HG02623 (cell line): ENCODE measurements at regions not wholly inside any gene's neighbourhood (a gene's known extent, or its start where the extent isn't known, plus 50 kb on each side); places are given as distances from the start of the nearest gene placed in this dataset.

Experiments
- ATAC-seq: cut with Tn5 transposase; IDR thresholded peaks from one replicate; pipeline ENCODE4 v1.9.1; 2021; ENCODE audit warnings: moderate library complexity; ENCODE audit not compliant: unreplicated experiment

GRCh38 chr19:31639306-31639705 is 290.1 kb upstream of the TSHZ3 start:
- ATAC-seq = no peak

DNA sequence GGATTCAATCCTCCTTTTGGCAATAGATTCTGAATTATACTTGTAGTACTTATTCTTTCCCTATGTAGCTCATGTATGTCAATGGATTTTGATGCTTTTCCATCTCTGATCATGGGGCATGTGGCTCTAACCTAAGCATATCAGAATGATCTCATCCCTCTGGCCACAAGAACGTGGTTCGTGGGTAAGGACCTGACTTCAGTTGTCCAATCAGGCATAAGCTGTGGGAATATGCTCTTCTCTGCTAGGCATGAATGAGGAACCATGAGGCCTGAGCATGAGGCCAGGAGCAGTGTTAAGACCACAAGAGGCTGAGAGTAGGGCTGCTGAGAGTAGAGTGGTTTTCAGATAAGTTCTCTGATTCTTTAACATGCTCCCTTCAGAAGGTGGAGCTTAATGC is 292.4 kb upstream of the TSHZ3 start:
- ATAC-seq = no peak

DNA sequence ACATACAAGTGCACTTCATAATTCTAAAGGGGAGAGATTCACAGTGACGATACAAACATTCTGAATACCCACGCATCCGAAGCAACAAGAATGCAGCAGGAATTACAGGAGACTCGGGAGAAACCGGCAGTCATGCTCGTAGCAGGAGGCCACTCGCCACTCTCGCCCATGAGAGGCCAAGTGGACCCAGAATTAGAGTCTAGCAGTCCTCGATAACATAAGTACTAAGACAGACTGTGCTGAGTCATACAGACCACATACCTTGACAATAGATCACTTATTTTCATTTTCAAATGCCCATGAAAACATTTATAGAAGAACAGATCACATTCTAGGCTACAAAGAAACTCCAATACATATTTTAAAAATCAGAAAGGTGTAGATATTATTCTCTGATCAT is 299.1 kb upstream of the TSHZ3 start:
- ATAC-seq = no peak

DNA sequence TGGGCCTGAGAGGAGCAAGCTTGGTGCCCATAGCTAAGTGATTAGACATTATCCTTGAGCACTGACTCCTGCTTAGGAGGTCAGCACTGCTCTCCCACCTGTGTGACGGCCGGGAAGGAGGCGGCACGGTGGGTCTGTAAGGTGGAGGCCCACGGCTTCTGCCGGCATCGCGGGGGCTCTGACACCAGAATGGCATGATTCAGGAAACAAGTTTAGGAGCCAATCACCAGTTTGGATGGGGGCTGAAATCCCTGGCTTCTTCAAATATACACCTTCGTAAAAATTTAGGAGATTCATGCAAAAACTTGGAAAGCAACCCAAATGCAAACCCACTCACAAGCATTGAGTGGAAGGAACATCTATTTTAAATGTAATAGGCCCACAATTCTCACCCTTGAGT is 307.3 kb upstream of the TSHZ3 start:
- ATAC-seq = no peak

GRCh38 chr19:31658993-31659896 is 310.0 kb upstream of the TSHZ3 start:
- no peak for ATAC-seq

GRCh38 chr19:31659897-31660210 is 310.6 kb upstream of the TSHZ3 start:
- no peak for ATAC-seq

DNA sequence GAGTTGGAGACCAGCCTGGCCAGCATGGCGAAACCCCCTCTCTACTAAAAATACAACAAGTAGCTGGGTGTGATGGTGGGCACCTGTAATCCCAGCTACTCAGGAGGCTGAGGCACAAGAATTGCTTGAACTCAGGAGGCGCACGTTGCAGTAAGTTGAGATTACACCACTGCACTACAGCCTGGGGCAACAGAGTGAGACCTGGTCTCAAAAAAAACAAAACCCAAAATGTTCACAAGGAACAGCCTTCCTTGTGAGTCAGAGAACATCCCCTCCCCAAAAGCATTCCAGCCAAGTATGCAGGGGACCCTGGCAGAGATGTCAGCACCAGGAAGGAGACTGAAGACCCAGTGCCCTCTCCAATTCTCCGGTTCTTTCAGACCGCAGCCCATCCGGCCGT is 314.9 kb upstream of the TSHZ3 start:
- no peak for ATAC-seq

GRCh38 chr19:31664997-31665396 is 315.8 kb upstream of the TSHZ3 start:
- no peak for ATAC-seq

DNA sequence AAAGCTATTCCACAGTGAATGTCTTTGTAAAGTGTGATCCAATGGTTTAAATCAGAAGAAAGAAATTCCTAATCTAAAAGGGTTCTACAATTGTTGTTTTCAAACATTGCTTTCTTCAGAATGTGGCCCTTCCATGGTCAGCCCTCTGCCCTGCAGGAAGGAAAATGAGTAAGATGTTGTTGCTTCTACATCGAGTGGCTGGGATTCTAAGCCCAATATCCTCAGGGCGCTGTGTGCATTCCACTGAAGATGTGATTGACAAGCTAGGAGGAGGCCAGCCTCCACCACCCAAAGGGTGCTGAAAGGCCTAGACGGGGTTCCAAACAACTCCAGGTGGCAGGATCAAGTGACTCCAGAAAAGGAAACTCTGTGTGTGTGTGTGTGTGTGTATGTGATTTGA is 316.9 kb upstream of the TSHZ3 start:
- no peak for ATAC-seq

DNA sequence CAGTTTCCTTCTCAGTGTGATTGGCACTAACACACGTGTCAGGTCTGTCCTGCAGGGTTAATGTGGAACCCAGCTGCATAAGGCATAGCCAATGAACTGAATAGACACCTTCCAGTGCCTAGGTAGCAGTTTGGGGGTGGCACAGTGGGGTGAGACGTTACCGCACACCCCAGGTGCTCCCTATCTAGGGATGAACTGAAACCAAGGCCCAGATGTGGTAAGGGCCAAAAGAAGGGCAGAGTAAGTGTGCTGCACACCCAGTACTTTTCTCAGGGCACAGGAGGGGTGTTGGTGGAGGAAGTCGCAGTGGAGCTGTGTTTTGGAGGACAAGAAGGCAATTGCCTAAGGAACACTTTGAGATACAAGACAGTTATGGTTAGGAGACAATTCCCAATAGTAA is 317.9 kb upstream of the TSHZ3 start:
- no peak for ATAC-seq

- ATAC-seq = no peak
Measured at GRCh38 chr19:31668921-31669320, 319.7 kb upstream of the TSHZ3 start.

DNA sequence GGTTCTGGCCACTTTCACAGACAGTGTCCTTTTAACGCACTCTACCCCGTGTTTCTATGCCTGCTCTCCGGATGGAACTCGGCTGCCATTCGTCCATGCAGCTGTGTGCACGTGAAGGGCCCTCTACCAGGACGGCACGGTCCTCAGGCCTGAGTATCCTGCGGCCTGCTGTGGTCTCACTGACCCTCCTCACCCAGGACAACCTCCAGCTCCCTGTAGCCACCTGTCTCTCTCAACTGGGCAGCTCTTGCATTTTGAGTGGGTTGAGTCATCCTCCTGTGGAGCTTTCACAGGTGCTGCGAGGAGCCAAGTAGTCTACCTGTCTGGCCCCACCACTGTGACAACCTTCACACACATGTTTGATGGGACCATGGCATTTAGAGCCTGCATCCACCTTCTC is 321.7 kb upstream of the TSHZ3 start:
- ATAC-seq = no peak

GRCh38 chr19:31671411-31672035 is 322.3 kb upstream of the TSHZ3 start:
- ATAC-seq = no peak

DNA sequence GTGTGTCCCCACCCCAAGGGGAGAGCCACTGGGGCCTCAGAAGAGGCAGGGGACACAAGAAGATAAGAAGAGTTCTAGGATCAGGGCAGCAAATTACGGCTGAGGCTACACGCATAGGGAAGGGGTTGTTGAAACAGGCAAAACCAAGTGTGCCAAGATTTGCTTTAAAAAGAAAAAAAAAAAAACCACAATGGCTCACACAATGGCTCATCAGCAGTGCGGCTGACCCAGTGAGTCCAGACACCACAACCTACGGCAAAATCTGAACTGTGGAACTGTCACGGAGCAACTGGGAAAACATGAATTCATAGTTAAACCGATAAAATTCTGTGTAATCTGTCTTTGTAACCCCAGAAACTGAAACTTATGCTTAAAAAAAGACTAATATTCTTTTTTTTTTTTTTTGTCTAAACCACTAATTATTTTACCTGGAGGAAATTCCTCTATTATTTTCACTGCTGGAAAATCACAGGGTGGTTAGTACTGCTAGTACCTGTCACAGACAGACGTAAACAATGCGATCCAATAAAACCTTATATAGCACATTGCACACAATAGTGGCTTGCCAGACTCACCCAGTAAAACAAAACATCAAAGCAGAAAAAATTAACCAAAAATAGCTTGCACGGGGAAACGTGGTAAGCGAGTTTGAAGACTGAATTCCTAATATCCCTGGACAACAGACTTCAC is 325.4 kb upstream of the TSHZ3 start:
- no peak for ATAC-seq

- ATAC-seq = no peak
Measured at GRCh38 chr19:31675193-31675913, 326.1 kb upstream of the TSHZ3 start.

- no peak for ATAC-seq
Measured at GRCh38 chr19:31676271-31677004, 327.2 kb upstream of the TSHZ3 start.

GRCh38 chr19:31678421-31678820 is 329.2 kb upstream of the TSHZ3 start:
- ATAC-seq = no peak

- no peak for ATAC-seq
Measured at GRCh38 chr19:31681121-31681520, 331.9 kb upstream of the TSHZ3 start.

DNA sequence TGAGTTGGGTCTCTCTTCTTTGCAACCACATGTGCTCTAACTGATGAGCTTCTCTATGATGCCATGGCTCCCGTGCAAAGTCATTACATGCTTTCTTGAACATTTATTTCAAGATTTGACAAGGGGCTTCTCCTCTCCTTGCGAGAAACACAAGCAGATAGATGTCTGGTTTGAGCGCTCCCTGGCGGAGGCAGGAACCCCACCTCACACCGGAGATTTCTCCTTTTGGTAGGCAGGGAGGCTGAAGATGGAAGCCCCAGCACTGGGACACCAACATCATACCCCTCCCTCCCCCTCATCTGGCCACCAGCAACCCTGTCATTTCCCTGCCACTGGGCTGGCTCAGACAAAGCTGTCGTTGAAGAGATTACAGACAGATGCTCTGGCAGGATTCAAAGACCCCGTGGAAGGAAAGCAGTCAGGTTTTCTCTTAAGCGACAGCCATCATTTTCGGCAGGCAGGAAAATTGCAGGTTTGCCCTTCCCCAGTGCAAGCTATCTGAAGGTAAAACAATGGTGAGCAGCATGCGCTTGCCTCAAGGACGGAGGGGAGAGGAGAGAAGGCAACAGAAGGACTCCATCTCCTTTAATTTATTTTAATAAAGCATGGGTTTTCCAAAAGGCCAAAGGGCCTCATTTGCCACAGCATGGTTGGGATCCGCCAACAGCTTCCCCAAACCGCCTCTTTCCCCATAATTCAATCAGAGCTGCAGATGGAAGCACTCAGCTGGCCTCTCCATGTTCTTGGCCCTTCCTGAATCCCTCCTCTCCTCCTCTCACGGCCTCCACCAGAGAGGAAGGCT is 344.1 kb upstream of the TSHZ3 start:
- ATAC-seq = no peak

DNA sequence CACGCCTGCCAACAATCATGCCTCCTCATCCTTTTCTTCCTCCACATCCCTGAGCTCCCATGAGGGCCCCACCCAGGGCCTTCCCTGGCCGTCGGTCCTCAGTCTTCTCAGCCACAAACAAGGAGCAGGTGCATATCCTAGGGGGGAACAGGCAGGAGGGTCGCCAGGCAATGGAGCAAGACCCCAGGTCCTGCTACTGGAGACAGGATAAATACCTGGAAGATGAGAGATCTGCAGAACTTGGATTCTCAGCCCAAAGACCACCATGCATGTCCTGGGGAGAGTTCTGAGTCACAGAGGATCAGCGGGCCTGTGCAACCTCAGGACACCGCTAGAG is 344.7 kb upstream of the TSHZ3 start:
- no peak for ATAC-seq
